NOMO-1 (cell line): ENCODE measurements at regions not wholly inside any gene's neighbourhood (a gene's known extent, or its start where the extent isn't known, plus 50 kb on each side); places are given as distances from the start of the nearest gene placed in this dataset.

ENCODE experiments used
- DNase-seq, 2 experiments: peaks; one replicate each; lab custom pipeline; 2025; ENCODE audit not compliant: unreplicated experiment in 2 of 2; lab: John Stamatoyannopoulos, UW

GRCh38 chr10:62623223-62623622 is 181.3 kb upstream of the ADO start:
- no peak for DNase-seq

DNA sequence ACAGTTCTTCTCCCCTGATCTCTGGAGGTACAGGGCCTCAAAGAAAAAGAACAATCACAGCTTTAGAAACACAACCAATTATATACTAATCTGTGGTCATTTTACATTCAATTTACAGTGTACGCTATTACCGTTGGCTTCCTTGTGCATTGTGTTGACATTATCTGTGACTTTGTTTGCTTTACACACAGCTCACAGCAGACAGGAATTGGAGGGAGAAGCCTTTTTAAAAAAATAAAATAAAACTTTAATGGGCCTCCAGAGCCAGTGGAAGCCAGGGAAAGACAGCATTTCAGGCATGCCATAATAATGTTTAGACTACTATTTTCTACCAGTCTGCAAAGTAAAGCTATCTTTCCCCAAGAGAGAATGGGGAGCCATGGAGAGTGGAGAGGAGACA is 179.0 kb upstream of the ADO start:
- DNase-seq = no peak

GRCh38 chr10:62626079-62626478 is 178.4 kb upstream of the ADO start:
- DNase-seq = no peak

GRCh38 chr10:62626817-62627216 is 177.7 kb upstream of the ADO start:
- DNase-seq = no peak

GRCh38 chr10:62627983-62628382 is 176.5 kb upstream of the ADO start:
- DNase-seq = no peak

- DNase-seq = peak in 1 of 2 experiments; percentile 7
These were observed 173.3 kb upstream of the ADO start for GRCh38 chr10:62631241-62631640.

GRCh38 chr10:62632071-62632809 is 172.3 kb upstream of the ADO start:
- DNase-seq = peak; percentile 46 to 67

GRCh38 chr10:62633976-62634375 is 170.5 kb upstream of the ADO start:
- DNase-seq = no peak

- peak; percentile 1 to 43 for DNase-seq
These were observed 169.9 kb upstream of the ADO start for GRCh38 chr10:62634576-62634975.

DNA sequence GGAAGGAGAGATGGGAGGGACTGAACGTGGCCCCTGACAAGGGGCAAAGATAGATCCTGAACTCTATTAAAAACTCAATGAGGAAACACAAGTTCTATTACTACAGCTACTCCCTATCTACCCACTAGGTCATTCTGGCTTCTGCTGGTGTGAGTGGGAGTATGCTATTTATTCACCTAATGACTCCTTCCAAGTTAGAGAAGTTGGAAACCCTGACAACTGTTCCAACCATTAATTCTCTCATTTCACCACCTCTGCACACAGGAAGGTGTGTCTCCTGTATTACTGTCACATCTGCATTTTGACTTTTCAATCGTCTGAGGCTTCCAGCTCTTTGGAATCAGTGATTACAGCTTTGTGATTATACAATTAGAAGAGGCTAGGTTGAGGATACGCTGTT is 169.4 kb upstream of the ADO start:
- no peak for DNase-seq

- DNase-seq = peak; percentile 33
These were observed 167.7 kb upstream of the ADO start for GRCh38 chr10:62636825-62637248.

DNA sequence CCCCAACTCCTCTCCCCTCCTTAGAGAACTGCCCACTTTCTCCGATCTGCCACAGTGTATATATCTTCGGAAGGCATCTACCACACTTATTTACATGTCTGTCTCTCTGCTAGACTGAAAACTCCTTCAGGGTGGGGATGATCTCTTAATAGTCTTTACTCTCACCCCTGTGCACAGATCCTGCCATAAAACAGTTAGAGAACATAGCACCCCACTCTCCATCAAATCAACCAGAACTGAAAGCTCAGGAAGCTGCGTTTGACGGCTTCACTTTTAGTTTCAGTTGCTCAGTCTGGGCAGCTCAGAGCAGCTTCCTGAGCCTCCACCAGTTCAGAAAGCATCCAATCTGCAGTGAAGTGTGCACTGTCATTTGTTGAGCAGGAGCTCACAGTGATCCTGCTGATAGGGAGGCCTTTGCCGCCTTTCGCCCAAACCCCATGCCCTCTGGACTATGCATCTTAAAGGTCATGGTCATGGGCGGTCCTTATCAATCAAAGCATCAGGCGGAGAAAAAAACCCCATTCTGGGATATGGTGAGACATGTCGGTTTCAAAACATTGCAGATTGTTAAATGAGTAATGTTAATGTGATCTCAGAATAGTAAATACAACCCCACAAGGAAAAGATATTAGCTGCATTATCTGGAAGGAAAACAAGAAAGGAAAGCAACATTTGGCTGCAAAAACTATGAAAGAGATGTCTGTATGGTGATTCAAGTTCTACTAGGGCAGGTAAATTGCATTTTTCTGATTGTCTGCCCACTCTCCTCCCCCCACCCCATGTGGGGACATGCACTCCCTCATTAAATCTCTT is 167.1 kb upstream of the ADO start:
- peak; percentile 69 to 72 for DNase-seq

DNA sequence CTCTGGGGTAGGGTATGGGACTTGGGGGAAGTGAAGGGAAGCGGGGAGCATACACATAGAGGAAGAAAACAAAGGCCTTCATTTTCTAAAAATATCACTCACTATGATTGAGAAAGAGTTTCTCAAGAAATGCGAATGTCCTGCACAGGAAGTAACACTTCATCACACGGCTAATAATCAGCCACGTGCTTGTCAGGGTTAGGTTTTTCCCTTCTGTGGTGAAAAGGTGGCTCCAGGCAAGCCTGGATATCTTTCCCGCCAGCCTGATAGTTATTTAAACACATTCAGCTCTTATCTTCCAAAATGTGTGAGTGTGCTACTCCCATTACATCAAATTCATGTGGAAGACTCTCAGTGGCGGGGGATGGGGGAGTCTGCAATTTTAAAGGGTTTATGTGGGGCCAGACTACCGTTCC is 166.4 kb upstream of the ADO start:
- peak; percentile 64 to 88 for DNase-seq

DNA sequence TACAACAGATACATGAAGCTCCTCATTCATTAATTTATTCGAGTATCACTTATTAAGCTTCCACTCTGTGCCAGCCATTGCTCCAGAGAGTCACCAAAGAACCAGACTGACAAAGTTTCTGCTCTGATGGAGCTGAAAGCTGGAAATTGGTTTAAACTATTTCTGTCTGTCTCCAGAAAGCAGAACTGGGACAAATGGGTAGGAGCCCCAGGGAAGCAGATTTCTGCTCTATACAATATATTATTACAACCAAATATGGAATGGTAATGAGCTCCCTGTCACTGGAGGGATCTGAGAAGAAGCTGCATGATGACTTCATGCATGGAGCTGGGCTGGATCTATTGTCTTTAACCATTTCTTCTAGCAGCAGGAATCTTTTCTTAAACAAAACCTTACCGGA is 165.4 kb upstream of the ADO start:
- DNase-seq = no peak

DNA sequence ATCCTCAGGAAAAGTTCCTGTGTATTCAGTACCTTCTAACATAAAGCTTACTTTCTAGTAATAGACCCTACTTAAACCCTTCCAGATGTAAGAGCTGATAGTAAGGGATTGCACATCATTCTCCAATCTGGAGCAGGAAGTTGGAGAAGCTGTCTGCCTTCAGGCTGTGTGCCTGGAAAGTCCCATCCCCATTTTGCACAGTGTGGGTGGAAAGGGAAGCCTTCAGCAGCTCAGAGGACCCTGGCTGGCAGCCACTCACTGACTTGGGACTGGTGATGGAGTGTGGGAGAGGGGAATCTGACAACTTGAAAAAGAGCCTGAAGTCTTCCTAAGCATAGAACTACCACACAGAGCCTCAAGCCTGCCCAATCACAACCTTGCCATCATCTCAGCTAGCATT is 164.1 kb upstream of the ADO start:
- DNase-seq = no peak

DNA sequence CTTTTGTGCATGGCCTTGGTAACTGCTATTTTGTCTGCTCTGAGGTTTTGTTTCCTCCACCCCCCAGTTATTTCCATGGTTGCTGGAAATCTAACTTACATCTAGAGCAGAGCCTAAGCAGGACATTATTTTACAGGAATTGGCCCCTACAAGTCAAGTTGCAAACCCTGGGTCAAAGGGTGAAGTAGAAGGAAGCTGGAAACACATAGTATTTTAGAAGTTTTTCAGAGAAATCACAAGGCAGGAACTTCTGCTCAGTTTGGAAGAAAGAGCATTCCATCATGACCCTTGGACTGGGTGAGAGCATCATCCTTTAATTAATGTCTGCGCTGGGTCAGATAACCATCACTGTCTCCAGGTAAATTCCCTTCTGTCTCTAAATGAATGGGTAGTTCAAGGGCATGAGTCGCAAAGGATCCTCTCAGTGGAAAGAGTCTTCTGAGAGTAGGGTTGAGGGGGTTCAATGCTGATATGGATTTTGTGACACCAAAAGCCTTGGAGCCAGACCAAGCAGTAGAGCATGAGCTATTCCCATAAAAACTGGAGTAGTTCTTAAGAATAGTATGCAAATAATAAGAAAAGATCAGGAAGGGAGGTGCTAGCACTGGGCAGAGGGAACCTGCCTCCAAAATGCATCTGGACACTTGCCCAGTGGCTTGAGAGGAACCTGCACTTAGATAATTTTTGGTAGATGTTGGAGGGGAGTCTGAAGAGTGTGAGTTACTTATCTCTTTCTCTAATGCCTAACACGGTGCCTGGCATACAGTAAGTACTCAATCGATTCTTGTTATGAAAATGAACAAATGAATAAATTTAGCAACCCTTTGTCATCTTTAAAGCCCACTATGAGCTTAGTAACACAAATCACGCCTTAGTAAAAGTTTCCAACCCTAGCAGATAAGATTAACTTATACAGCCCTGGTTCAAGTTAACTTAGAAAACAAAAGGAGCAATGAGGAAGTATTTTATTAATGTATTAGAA is 160.6 kb upstream of the ADO start:
- DNase-seq = no peak

- no peak for DNase-seq
These were observed 157.0 kb upstream of the ADO start for GRCh38 chr10:62647375-62648092.

GRCh38 chr10:62648921-62649320 is 155.6 kb upstream of the ADO start:
- peak; percentile 26 to 31 for DNase-seq

GRCh38 chr10:62650411-62650810 is 154.1 kb upstream of the ADO start:
- no peak for DNase-seq

DNA sequence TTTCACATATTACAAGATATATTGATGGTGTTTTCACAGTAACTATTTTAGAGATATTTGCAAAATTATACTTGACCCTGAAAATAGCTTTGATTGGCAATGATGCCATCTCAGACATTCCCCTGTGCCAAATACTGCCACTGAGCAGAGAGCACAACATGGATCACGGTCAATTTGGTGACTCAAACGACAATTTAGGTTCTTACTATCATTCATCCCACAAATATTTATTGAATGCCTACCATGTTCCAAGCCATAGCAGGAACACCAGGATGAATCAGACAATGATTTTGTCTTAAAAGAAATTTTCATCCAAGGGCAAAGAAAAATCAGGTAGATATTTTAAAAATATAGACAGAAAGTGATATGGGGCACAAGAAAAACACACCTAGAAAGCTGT is 153.2 kb upstream of the ADO start:
- no peak for DNase-seq
